B cell (primary cell): ENCODE measurements at regions not wholly inside any gene's neighbourhood (a gene's known extent, or its start where the extent isn't known, plus 50 kb on each side); places are given as distances from the start of the nearest gene placed in this dataset.
"Not testable (repeated sequence)": the region's sequence is repeated elsewhere in the genome, so short reads cannot be mapped to it uniquely, and the experiment has no call there.

Experiments
- ATAC-seq: fragments of 200-7000 bp; cut with Tn5 transposase; one replicate; pipeline ENCODE4 v1.10.0; 2021; ENCODE audit warnings: low read depth, mild to moderate bottlenecking, moderate number of reproducible peaks, moderate library complexity
- CTCF ChIA-PET: fragments of 350-600 bp; sonication (Branson Sonifier 250); formaldehyde crosslinking; loops from one replicate; lab custom pipeline; 2021; ENCODE audit warnings: antibody characterized with exemption, inconsistent platforms; lab: Charles Lee
- POLR2A ChIA-PET: fragments of 350-600 bp; sonication (Branson Sonifier 250); formaldehyde crosslinking; loops from one replicate; lab custom pipeline; 2021; ENCODE audit warnings: antibody characterized with exemption; lab: Charles Lee
- DNase-seq: peaks from one replicate; pipeline ENCODE4 v3.0.0; 2013
- H2AFZ ChIP-seq: 2 replicates; pipeline ENCODE4 v1.6.1; 2012; ENCODE audit warnings: mild to moderate bottlenecking, low read depth, low read length; ENCODE audit not compliant: insufficient read depth, poor library complexity, severe bottlenecking
- H3K27ac ChIP-seq, 2 donors: 1 replicate in 1 of 2; 2 replicates in 1 of 2; pipeline ENCODE4 v1.5.1; 2012 to 2013; ENCODE audit warnings: low read length in 2 of 2, mild to moderate bottlenecking in 2 of 2, moderate library complexity in 1 of 2
- H3K27me3 ChIP-seq, 4 experiments: fragments of 200-600 bp in 1 of 4; sonication (generic) in 1 of 4; replicated peaks in 1 of 4; 1 replicate in 2 of 4; 2 replicates in 2 of 4; pipeline versions ENCODE4 v1.6.1 to v1.7.0; 2013 to 2016; ENCODE audit warnings: low read length in 3 of 4, mild to moderate bottlenecking in 2 of 4, mixed read lengths in 1 of 4, moderate library complexity in 1 of 4; ENCODE audit not compliant: insufficient read depth in 4 of 4, control insufficient read depth in 3 of 4; ENCODE audit errors: control extremely low read depth in 1 of 4
- H3K36me3 ChIP-seq, 2 experiments: replicated peaks in 1 of 2; 1 replicate in 1 of 2; 2 replicates in 1 of 2; pipeline versions ENCODE4 v1.6.1 to v1.7.1; 2013; ENCODE audit warnings: low read length in 1 of 2; ENCODE audit not compliant: insufficient read depth in 2 of 2, control insufficient read depth in 1 of 2; ENCODE audit errors: control extremely low read depth in 1 of 2, extremely low read depth in 1 of 2
- H3K4me1 ChIP-seq, 2 donors: fragments of 200-600 bp in 1 of 2; sonication (generic) in 1 of 2; 1 replicate in 1 of 2; 2 replicates in 1 of 2; pipeline versions ENCODE4 v1.5.1 to v1.6.1; 2013 to 2017; ENCODE audit warnings: low read length in 2 of 2; ENCODE audit not compliant: control insufficient read depth in 2 of 2, insufficient read depth in 2 of 2
- H3K4me2 ChIP-seq: replicated peaks from 2 replicates; pipeline ENCODE3; 2012; ENCODE audit warnings: mild to moderate bottlenecking, low read depth, low read length; ENCODE audit not compliant: poor library complexity, severe bottlenecking
- H3K4me3 ChIP-seq, 5 experiments: fragments of 200-600 bp in 1 of 5; sonication (generic) in 1 of 5; 1 replicate in 3 of 5; 2 replicates in 2 of 5; pipeline versions ENCODE4 v1.5.1 to v1.7.0; 2011 to 2016; ENCODE audit warnings: low read length in 4 of 5, mild to moderate bottlenecking in 4 of 5, low read depth in 2 of 5, control low read depth in 1 of 5, moderate library complexity in 1 of 5; ENCODE audit not compliant: insufficient read depth in 1 of 5; ENCODE audit errors: control extremely low read depth in 1 of 5, extremely low read depth in 1 of 5
- H3K79me2 ChIP-seq: fragments of 200-600 bp; sonication (generic); one replicate; pipeline ENCODE4 v1.6.0; 2016; ENCODE audit warnings: low read length; ENCODE audit not compliant: control insufficient read depth, insufficient read depth
- H3K9ac ChIP-seq: fragments of 200-600 bp; sonication (generic); 2 replicates; pipeline ENCODE4 v1.6.1; 2017; ENCODE audit warnings: mild to moderate bottlenecking, low read length, moderate library complexity
- H3K9me3 ChIP-seq, 3 donors: one replicate each; pipeline versions ENCODE4 v1.6.1 to v1.7.1; 2013; ENCODE audit warnings: low read length in 2 of 3; ENCODE audit not compliant: control insufficient read depth in 2 of 3, insufficient read depth in 1 of 3; ENCODE audit errors: control extremely low read depth in 1 of 3
- H4K20me1 ChIP-seq: 2 replicates; pipeline ENCODE4 v1.6.0; 2012; ENCODE audit warnings: mild to moderate bottlenecking, low read length; ENCODE audit not compliant: insufficient read depth, control insufficient read depth, poor library complexity, severe bottlenecking
- H3K27ac Mint-ChIP-seq: one replicate; pipeline ENCODE4 v1.8.0; 2021; ENCODE audit warnings: mixed read lengths
- H3K27me3 Mint-ChIP-seq: one replicate; pipeline ENCODE4 v1.8.0; 2021; ENCODE audit warnings: mixed read lengths
- H3K4me1 Mint-ChIP-seq: one replicate; pipeline ENCODE4 v1.8.0; 2021; ENCODE audit warnings: mixed read lengths
- H3K4me3 Mint-ChIP-seq: one replicate; pipeline ENCODE4 v1.8.0; 2021; ENCODE audit warnings: mixed read lengths
- H3K9me3 Mint-ChIP-seq: one replicate; pipeline ENCODE4 v1.8.0; 2022; ENCODE audit warnings: mixed read lengths; ENCODE audit not compliant: insufficient read depth
- EZH2 ChIP-seq: IDR thresholded peaks from 2 replicates; pipeline ENCODE4 v1.6.1; 2012; ENCODE audit warnings: borderline replicate concordance, low read depth, mild to moderate bottlenecking, moderate library complexity, low read length; ENCODE audit not compliant: insufficient read depth, poor library complexity, severe bottlenecking
- WGBS: methylation state at CpG from one replicate; pipeline ENCODE4 v1.1.5; 2013; ENCODE audit warnings: missing lambda C conversion rate; ENCODE audit not compliant: insufficient coverage; 5-methylcytosine and 5-hydroxymethylcytosine counted together
- intact Hi-C: fragments of 100-400 bp; cut with micrococcal nuclease; formaldehyde crosslinking; loops from one replicate; pipeline ENCODE4 v1.10.0; 2022
- TF ChIP-seq, protein P1 (sequence below): fragments of 200-600 bp; IDR thresholded peaks from one replicate; pipeline ENCODE4 v1.8.0; 2022; ENCODE audit warnings: antibody characterized with exemption, mild to moderate bottlenecking

DNA sequence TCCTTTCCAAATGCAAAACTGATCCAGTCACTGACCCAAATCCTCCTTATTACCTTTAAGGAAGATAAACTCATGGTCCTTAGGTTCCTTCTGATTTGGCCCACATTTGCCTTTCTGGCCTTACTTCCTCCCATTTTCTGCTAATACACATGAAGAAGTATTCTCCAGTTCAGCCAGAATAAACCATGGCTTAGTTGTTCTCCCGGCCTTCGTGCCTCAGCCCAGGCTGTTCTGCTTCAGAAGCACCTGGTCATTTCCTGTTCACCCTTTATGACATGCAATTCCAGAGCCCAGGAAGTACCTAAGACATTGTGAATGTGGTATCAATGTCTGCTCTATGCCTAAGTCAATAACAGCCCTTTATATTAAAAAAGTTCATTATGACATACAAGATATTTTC lies 4790.1 kb upstream of the OR11H1 start:
- H3K9me3 Mint-ChIP-seq: peaks cover 20% of the 10 kb centered on the region

DNA sequence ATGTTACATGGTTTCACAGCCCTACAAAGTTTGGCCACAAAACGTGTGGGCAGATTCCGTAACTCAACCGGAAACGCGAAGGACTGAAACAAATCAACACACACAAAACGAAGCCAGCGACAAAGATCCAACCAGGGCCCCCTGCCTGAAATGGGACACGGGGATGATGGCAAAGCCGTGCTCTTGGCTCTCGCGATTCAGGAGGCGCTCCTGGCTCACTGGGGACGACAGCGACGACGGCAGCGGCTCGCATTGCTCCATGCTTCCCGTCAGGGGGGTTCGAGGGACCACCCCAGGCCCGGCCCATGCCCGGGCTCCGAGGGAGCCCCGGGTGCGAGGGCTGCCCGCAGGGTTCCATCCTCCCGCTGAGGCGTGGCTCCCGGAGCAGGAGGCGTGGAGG lies 4786.8 kb upstream of the OR11H1 start:
- 70% methylated on average over 30 of the region's 30 CpGs for WGBS
- ATAC-seq: no peak
- peaks cover 1 to 24% (median 8%) of the 10 kb centered on the region in 3 donors for H3K9me3 ChIP-seq
- H3K27me3 ChIP-seq: no peaks in the 10 kb centered on the region
- H3K36me3 ChIP-seq: no peaks in the 10 kb centered on the region
- H3K9me3 Mint-ChIP-seq: peaks cover 23% of the 10 kb centered on the region
- H3K9ac ChIP-seq: no peak overlapping the region
- no peak overlapping the region for H3K4me3 Mint-ChIP-seq
- no peak overlapping the region for H3K27ac Mint-ChIP-seq
- no peaks in the 10 kb centered on the region for H4K20me1 ChIP-seq
- no peaks in the 10 kb centered on the region for H3K4me1 Mint-ChIP-seq
- DNase-seq: no peak
- no peak overlapping the region for H3K27ac ChIP-seq
- TF ChIP-seq, protein P1, sequence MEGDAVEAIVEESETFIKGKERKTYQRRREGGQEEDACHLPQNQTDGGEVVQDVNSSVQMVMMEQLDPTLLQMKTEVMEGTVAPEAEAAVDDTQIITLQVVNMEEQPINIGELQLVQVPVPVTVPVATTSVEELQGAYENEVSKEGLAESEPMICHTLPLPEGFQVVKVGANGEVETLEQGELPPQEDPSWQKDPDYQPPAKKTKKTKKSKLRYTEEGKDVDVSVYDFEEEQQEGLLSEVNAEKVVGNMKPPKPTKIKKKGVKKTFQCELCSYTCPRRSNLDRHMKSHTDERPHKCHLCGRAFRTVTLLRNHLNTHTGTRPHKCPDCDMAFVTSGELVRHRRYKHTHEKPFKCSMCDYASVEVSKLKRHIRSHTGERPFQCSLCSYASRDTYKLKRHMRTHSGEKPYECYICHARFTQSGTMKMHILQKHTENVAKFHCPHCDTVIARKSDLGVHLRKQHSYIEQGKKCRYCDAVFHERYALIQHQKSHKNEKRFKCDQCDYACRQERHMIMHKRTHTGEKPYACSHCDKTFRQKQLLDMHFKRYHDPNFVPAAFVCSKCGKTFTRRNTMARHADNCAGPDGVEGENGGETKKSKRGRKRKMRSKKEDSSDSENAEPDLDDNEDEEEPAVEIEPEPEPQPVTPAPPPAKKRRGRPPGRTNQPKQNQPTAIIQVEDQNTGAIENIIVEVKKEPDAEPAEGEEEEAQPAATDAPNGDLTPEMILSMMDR: no peak
- no peak for TF ChIP-seq EZH2
- H3K27me3 Mint-ChIP-seq: no peaks in the 10 kb centered on the region
- H2AFZ ChIP-seq: no peak overlapping the region
- H3K4me2 ChIP-seq: no peak overlapping the region
- H3K4me3 ChIP-seq: no peak overlapping the region
- intact Hi-C loops: no loop called here
- H3K79me2 ChIP-seq: no peaks in the 10 kb centered on the region
- no peaks in the 10 kb centered on the region for H3K4me1 ChIP-seq
- ChIA-PET POLR2A (no interaction called here), CTCF (no interaction called here)

More for the DNA sequence above, 4790.1 kb upstream of the OR11H1 start:
- intact Hi-C loops, H3K9ac ChIP-seq, H3K79me2 ChIP-seq, H3K27me3 Mint-ChIP-seq, H3K4me1 ChIP-seq, H4K20me1 ChIP-seq, H3K4me3 Mint-ChIP-seq, H3K27ac ChIP-seq, POLR2A ChIA-PET, ATAC-seq, CTCF ChIA-PET, H3K27ac Mint-ChIP-seq, H3K27me3 ChIP-seq, H3K4me2 ChIP-seq, DNase-seq, H2AFZ ChIP-seq, H3K36me3 ChIP-seq, H3K4me3 ChIP-seq, H3K4me1 Mint-ChIP-seq: not testable (repeated sequence)
- 73% methylated on average over 2 of the region's 2 CpGs for WGBS
- H3K9me3 ChIP-seq: peaks cover 1 to 20% (median 8%) of the 10 kb centered on the region in 3 donors

DNA sequence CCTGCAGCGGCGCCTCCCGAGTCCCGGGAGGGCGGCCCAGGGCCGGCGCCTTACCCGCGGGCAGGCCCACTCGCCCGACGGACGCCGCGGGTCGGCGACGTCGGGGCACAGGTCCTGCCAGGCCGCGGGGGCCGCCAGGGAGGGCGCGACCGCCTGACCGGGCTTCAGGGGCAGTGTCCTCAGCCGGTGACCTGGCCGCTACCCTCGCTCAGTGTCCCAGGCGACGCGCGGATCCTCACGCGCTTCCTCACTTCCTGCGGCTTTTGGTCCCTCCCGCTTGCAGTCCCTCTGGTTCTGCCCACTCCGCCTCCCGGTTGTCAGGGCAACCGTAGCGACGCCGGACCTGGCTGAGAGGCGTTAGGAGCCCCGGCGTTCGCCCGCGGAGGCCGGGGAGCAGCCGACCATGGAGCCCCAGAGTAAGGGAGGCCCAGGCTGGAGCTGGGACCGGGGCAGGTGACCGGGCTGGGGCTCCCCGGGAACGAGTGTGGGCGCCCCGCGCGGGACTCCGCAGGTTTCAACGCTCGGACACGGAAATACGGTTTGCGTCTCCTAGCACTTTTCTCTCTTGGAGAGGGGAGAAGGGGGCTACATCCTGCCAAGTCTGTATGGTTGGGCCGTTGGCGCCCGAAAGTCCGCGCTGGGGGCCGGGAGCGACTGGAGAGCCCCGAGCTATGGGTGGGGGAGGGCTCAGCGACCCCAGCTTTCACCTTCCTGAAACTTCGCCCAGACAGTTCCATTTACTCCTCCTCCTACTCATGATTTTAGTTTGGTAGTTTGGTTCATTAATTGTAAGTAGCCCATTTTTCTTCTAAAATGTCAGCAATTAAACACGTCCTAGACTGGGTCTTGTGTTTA lies 4786.0 kb upstream of the OR11H1 start:
- H4K20me1 ChIP-seq, DNase-seq, H3K27me3 Mint-ChIP-seq, H3K4me1 Mint-ChIP-seq, intact Hi-C loops, POLR2A ChIA-PET, H3K27ac Mint-ChIP-seq, H3K79me2 ChIP-seq, H3K9ac ChIP-seq, H3K4me2 ChIP-seq, H2AFZ ChIP-seq, H3K27me3 ChIP-seq, H3K4me1 ChIP-seq, H3K4me3 Mint-ChIP-seq, CTCF ChIA-PET, H3K36me3 ChIP-seq, H3K4me3 ChIP-seq, H3K27ac ChIP-seq: not testable (repeated sequence)
- H3K9me3 ChIP-seq: peaks cover 1 to 24% (median 8%) of the 10 kb centered on the region in 3 donors
- 74% methylated on average over 73 of the region's 76 CpGs for WGBS
- H3K9me3 Mint-ChIP-seq: peaks cover 25% of the 10 kb centered on the region
- ATAC-seq: peak; percentile 10
